GM12873 (cell line): ENCODE measurements at regions not wholly inside any gene's neighbourhood (a gene's known extent, or its start where the extent isn't known, plus 50 kb on each side); places are given as distances from the start of the nearest gene placed in this dataset.

ENCODE experiments used
- CTCF ChIP-seq: IDR thresholded peaks from 2 replicates; pipeline ENCODE4 v1.5.1; 2012; ENCODE audit warnings: low read depth, mild to moderate bottlenecking, moderate library complexity, low read length, control low read depth; ENCODE audit not compliant: insufficient read depth; ENCODE audit errors: missing control alignments

- TF ChIP-seq CTCF = no peak
Observed at GRCh38 chr21:19320291-19320690, 916.7 kb upstream of the TMPRSS15 start.

GRCh38 chr21:19321688-19322087 is 918.1 kb upstream of the TMPRSS15 start:
- no peak for TF ChIP-seq CTCF

GRCh38 chr21:19322360-19322759 is 918.8 kb upstream of the TMPRSS15 start:
- TF ChIP-seq CTCF = no peak

GRCh38 chr21:19326531-19327319 is 923.1 kb upstream of the TMPRSS15 start:
- TF ChIP-seq CTCF = no peak

GRCh38 chr21:19328954-19329353 is 925.4 kb upstream of the TMPRSS15 start:
- TF ChIP-seq CTCF = no peak

GRCh38 chr21:19340303-19340702 is 936.7 kb upstream of the TMPRSS15 start:
- no peak for TF ChIP-seq CTCF

GRCh38 chr21:19340954-19341353 is 937.4 kb upstream of the TMPRSS15 start:
- TF ChIP-seq CTCF = no peak

GRCh38 chr21:19343711-19344110 is 940.1 kb upstream of the TMPRSS15 start:
- TF ChIP-seq CTCF = no peak
